ENCODE measurements at regions not wholly inside any gene's neighbourhood (a gene's known extent, or its start where the extent isn't known, plus 50 kb on each side); places are given as distances from the start of the nearest gene placed in this dataset.

- TF ChIP-seq, protein P1, sequence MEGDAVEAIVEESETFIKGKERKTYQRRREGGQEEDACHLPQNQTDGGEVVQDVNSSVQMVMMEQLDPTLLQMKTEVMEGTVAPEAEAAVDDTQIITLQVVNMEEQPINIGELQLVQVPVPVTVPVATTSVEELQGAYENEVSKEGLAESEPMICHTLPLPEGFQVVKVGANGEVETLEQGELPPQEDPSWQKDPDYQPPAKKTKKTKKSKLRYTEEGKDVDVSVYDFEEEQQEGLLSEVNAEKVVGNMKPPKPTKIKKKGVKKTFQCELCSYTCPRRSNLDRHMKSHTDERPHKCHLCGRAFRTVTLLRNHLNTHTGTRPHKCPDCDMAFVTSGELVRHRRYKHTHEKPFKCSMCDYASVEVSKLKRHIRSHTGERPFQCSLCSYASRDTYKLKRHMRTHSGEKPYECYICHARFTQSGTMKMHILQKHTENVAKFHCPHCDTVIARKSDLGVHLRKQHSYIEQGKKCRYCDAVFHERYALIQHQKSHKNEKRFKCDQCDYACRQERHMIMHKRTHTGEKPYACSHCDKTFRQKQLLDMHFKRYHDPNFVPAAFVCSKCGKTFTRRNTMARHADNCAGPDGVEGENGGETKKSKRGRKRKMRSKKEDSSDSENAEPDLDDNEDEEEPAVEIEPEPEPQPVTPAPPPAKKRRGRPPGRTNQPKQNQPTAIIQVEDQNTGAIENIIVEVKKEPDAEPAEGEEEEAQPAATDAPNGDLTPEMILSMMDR (IDR thresholded peaks at IDR 0.05) = no peak
- TF ChIP-seq MYBL2 (CRISPR knock-in tag; IDR thresholded peaks at IDR 0.05) (no peak), TP53 (CRISPR knock-in tag; IDR thresholded peaks at IDR 0.05) (no peak)
These were observed 82.7 kb upstream of the OTX2 start for GRCh38 chr14:56892959-56893358.

Measured in WTC11 (cell line).